Stomach (tissue), 4 donors: ENCODE measurements at regions not wholly inside any gene's neighbourhood (a gene's known extent, or its start where the extent isn't known, plus 50 kb on each side); places are given as distances from the start of the nearest gene placed in this dataset.

Experiments
- POLR2AphosphoS5 ChIP-seq, 3 donors: sonication (generic); formaldehyde crosslinking; IDR thresholded peaks; one replicate each; pipeline ENCODE4 v1.6.1; 2016; ENCODE audit warnings: antibody characterized with exemption in 3 of 3
- TF ChIP-seq, protein P1 (sequence below), 7 experiments: fragments of 450-650 bp in 4 of 7; fragments of 200-600 bp in 3 of 7; sonication (generic) in 3 of 7; IDR thresholded peaks; one replicate each; pipeline ENCODE4 v1.5.1; 2016 to 2019; ENCODE audit warnings: antibody characterized with exemption in 7 of 7, control low read depth in 2 of 7, mild to moderate bottlenecking in 1 of 7

- TF ChIP-seq, protein P1, sequence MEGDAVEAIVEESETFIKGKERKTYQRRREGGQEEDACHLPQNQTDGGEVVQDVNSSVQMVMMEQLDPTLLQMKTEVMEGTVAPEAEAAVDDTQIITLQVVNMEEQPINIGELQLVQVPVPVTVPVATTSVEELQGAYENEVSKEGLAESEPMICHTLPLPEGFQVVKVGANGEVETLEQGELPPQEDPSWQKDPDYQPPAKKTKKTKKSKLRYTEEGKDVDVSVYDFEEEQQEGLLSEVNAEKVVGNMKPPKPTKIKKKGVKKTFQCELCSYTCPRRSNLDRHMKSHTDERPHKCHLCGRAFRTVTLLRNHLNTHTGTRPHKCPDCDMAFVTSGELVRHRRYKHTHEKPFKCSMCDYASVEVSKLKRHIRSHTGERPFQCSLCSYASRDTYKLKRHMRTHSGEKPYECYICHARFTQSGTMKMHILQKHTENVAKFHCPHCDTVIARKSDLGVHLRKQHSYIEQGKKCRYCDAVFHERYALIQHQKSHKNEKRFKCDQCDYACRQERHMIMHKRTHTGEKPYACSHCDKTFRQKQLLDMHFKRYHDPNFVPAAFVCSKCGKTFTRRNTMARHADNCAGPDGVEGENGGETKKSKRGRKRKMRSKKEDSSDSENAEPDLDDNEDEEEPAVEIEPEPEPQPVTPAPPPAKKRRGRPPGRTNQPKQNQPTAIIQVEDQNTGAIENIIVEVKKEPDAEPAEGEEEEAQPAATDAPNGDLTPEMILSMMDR (IDR thresholded peaks at IDR 0.05): no peak
- TF ChIP-seq POLR2AphosphoS5 (IDR thresholded peaks at IDR 0.05): no peak
Observed at GRCh38 chr18:46377557-46377956, 273.4 kb downstream of the HAUS1 start.
